Activated naive CD4-positive, alpha-beta T cell treated with anti-CD3 and anti-CD28 coated beads, Interleukin-2, amount 50 U/mL, for 24 hours (primary cell): ENCODE measurements at regions not wholly inside any gene's neighbourhood (a gene's known extent, or its start where the extent isn't known, plus 50 kb on each side); places are given as distances from the start of the nearest gene placed in this dataset.
"Not testable (repeated sequence)": the region's sequence is repeated elsewhere in the genome, so short reads cannot be mapped to it uniquely, and the experiment has no call there.

ENCODE experiments used
- H3K27ac Mint-ChIP-seq: one replicate; pipeline ENCODE4 v1.8.0; 2021; ENCODE audit warnings: mild to moderate bottlenecking, mixed read lengths
- H3K27me3 Mint-ChIP-seq: one replicate; pipeline ENCODE4 v1.8.0; 2021; ENCODE audit warnings: mixed read lengths
- H3K36me3 Mint-ChIP-seq: one replicate; pipeline ENCODE4 v1.8.0; 2021; ENCODE audit warnings: mixed read lengths
- H3K4me1 Mint-ChIP-seq: one replicate; pipeline ENCODE4 v1.8.0; 2021; ENCODE audit warnings: mixed read lengths
- H3K4me3 Mint-ChIP-seq: one replicate; pipeline ENCODE4 v1.8.0; 2021; ENCODE audit warnings: mild to moderate bottlenecking, mixed read lengths
- H3K9me3 Mint-ChIP-seq: one replicate; pipeline ENCODE4 v1.8.0; 2021; ENCODE audit warnings: mixed read lengths

GRCh38 chr17:6299275-6299674 is 135.6 kb downstream of the AIPL1 start:
- Mint-ChIP-seq H3K9me3 (no peaks in the 10 kb centered on the region), H3K4me1 (no peaks in the 10 kb centered on the region), H3K27ac (no peak overlapping the region), H3K36me3 (no peaks in the 10 kb centered on the region), H3K4me3 (no peak overlapping the region), H3K27me3 (peaks cover 13% of the 10 kb centered on the region)

- no peak overlapping the region for H3K4me3 Mint-ChIP-seq
- no peak overlapping the region for H3K27ac Mint-ChIP-seq
- no peaks in the 10 kb centered on the region for H3K9me3 Mint-ChIP-seq
- peaks cover 13% of the 10 kb centered on the region for H3K27me3 Mint-ChIP-seq
- no peaks in the 10 kb centered on the region for H3K36me3 Mint-ChIP-seq
- H3K4me1 Mint-ChIP-seq = no peaks in the 10 kb centered on the region
Observed at GRCh38 chr17:6297960-6298359, 137.0 kb downstream of the AIPL1 start.

GRCh38 chr17:6297119-6297518 is 137.8 kb downstream of the AIPL1 start:
- no peak overlapping the region for H3K27ac Mint-ChIP-seq
- peaks cover 15% of the 10 kb centered on the region for H3K27me3 Mint-ChIP-seq
- no peaks in the 10 kb centered on the region for H3K36me3 Mint-ChIP-seq
- no peaks in the 10 kb centered on the region for H3K4me1 Mint-ChIP-seq
- H3K4me3 Mint-ChIP-seq = no peak overlapping the region
- H3K9me3 Mint-ChIP-seq = no peaks in the 10 kb centered on the region

- Mint-ChIP-seq H3K36me3 (no peaks in the 10 kb centered on the region), H3K4me3 (no peak overlapping the region), H3K27me3 (peaks cover 3% of the 10 kb centered on the region), H3K27ac (no peak overlapping the region), H3K4me1 (no peaks in the 10 kb centered on the region), H3K9me3 (no peaks in the 10 kb centered on the region)
Observed at GRCh38 chr17:6290488-6291196, 144.3 kb downstream of the AIPL1 start.

GRCh38 chr17:6286233-6286632 is 148.7 kb downstream of the AIPL1 start:
- H3K27ac Mint-ChIP-seq = no peak overlapping the region
- no peak overlapping the region for H3K4me3 Mint-ChIP-seq
- no peaks in the 10 kb centered on the region for H3K36me3 Mint-ChIP-seq
- H3K27me3 Mint-ChIP-seq = no peaks in the 10 kb centered on the region
- H3K4me1 Mint-ChIP-seq = no peaks in the 10 kb centered on the region
- no peaks in the 10 kb centered on the region for H3K9me3 Mint-ChIP-seq

GRCh38 chr17:6285486-6285885 is 149.4 kb downstream of the AIPL1 start:
- no peak overlapping the region for H3K4me3 Mint-ChIP-seq
- H3K9me3 Mint-ChIP-seq = no peaks in the 10 kb centered on the region
- H3K27ac Mint-ChIP-seq = no peak overlapping the region

GRCh38 chr17:6279659-6280058 is 155.3 kb downstream of the AIPL1 start:
- Mint-ChIP-seq H3K4me3 (no peak overlapping the region), H3K27me3 (peaks cover 5% of the 10 kb centered on the region), H3K4me1 (no peaks in the 10 kb centered on the region), H3K9me3 (no peaks in the 10 kb centered on the region), H3K36me3 (no peaks in the 10 kb centered on the region), H3K27ac (no peak overlapping the region)

More at GRCh38 chr17:6285486-6285885, 149.4 kb downstream of the AIPL1 start:
- H3K4me1 Mint-ChIP-seq = no peaks in the 10 kb centered on the region
- peaks cover 2% of the 10 kb centered on the region for H3K27me3 Mint-ChIP-seq
- H3K36me3 Mint-ChIP-seq = no peaks in the 10 kb centered on the region

- no peaks in the 10 kb centered on the region for H3K36me3 Mint-ChIP-seq
- H3K27ac Mint-ChIP-seq = no peak overlapping the region
- H3K4me1 Mint-ChIP-seq = no peaks in the 10 kb centered on the region
- H3K4me3 Mint-ChIP-seq = no peak overlapping the region
- H3K9me3 Mint-ChIP-seq = no peaks in the 10 kb centered on the region
- H3K27me3 Mint-ChIP-seq = peaks cover 5% of the 10 kb centered on the region
Observed at GRCh38 chr17:6278376-6278775, 156.5 kb downstream of the AIPL1 start.

GRCh38 chr17:6276711-6277110 is 158.2 kb downstream of the AIPL1 start:
- Mint-ChIP-seq H3K27me3 (peaks cover 5% of the 10 kb centered on the region), H3K9me3 (no peaks in the 10 kb centered on the region), H3K4me1 (no peaks in the 10 kb centered on the region), H3K36me3 (no peaks in the 10 kb centered on the region), H3K27ac (no peak overlapping the region), H3K4me3 (no peak overlapping the region)

GRCh38 chr17:6274310-6274709 is 160.6 kb downstream of the AIPL1 start:
- no peak overlapping the region for H3K27ac Mint-ChIP-seq
- H3K4me1 Mint-ChIP-seq = no peaks in the 10 kb centered on the region
- H3K4me3 Mint-ChIP-seq = no peak overlapping the region
- no peaks in the 10 kb centered on the region for H3K9me3 Mint-ChIP-seq
- H3K36me3 Mint-ChIP-seq = no peaks in the 10 kb centered on the region
- peaks cover 4% of the 10 kb centered on the region for H3K27me3 Mint-ChIP-seq

- Mint-ChIP-seq H3K4me3 (no peak overlapping the region), H3K27me3 (peaks cover 5% of the 10 kb centered on the region), H3K36me3 (no peaks in the 10 kb centered on the region), H3K4me1 (no peaks in the 10 kb centered on the region), H3K9me3 (no peaks in the 10 kb centered on the region), H3K27ac (no peak overlapping the region)
Observed at GRCh38 chr17:6269478-6269877, 165.4 kb downstream of the AIPL1 start.

- Mint-ChIP-seq H3K27ac (no peak overlapping the region), H3K4me1 (no peaks in the 10 kb centered on the region), H3K4me3 (no peak overlapping the region), H3K27me3 (peaks cover 24% of the 10 kb centered on the region), H3K9me3 (no peaks in the 10 kb centered on the region), H3K36me3 (no peaks in the 10 kb centered on the region)
Observed at GRCh38 chr17:6261466-6261865, 173.5 kb downstream of the AIPL1 start.

GRCh38 chr17:6259899-6260298 is 175.0 kb downstream of the AIPL1 start:
- Mint-ChIP-seq H3K9me3 (no peaks in the 10 kb centered on the region), H3K27me3 (peaks cover 27% of the 10 kb centered on the region), H3K27ac (no peak overlapping the region), H3K4me1 (no peaks in the 10 kb centered on the region), H3K4me3 (no peak overlapping the region), H3K36me3 (no peaks in the 10 kb centered on the region)

- no peaks in the 10 kb centered on the region for H3K9me3 Mint-ChIP-seq
- H3K4me3 Mint-ChIP-seq = no peak overlapping the region
- H3K36me3 Mint-ChIP-seq = no peaks in the 10 kb centered on the region
- no peak overlapping the region for H3K27ac Mint-ChIP-seq
- H3K27me3 Mint-ChIP-seq = peaks cover 20% of the 10 kb centered on the region
- H3K4me1 Mint-ChIP-seq = no peaks in the 10 kb centered on the region
Observed at GRCh38 chr17:6257336-6257735, 177.6 kb downstream of the AIPL1 start.

GRCh38 chr17:6255322-6255721 is 179.6 kb downstream of the AIPL1 start:
- no peaks in the 10 kb centered on the region for H3K4me1 Mint-ChIP-seq
- H3K9me3 Mint-ChIP-seq = no peaks in the 10 kb centered on the region
- no peak overlapping the region for H3K4me3 Mint-ChIP-seq
- H3K36me3 Mint-ChIP-seq = no peaks in the 10 kb centered on the region
- H3K27ac Mint-ChIP-seq = no peak overlapping the region
- peaks cover 17% of the 10 kb centered on the region for H3K27me3 Mint-ChIP-seq

GRCh38 chr17:6254036-6254435 is 180.9 kb downstream of the AIPL1 start:
- Mint-ChIP-seq H3K27ac (no peak overlapping the region), H3K4me1 (no peaks in the 10 kb centered on the region), H3K9me3 (no peaks in the 10 kb centered on the region), H3K27me3 (peaks cover 21% of the 10 kb centered on the region), H3K36me3 (no peaks in the 10 kb centered on the region), H3K4me3 (no peak overlapping the region)

GRCh38 chr17:6251640-6252039 is 181.5 kb downstream of the WSCD1 start:
- H3K9me3 Mint-ChIP-seq, H3K36me3 Mint-ChIP-seq, H3K27ac Mint-ChIP-seq, H3K4me1 Mint-ChIP-seq, H3K4me3 Mint-ChIP-seq: not testable (repeated sequence)
- peaks cover 12% of the 10 kb centered on the region for H3K27me3 Mint-ChIP-seq
